Body of pancreas (tissue), 4 donors: ENCODE measurements at regions not wholly inside any gene's neighbourhood (a gene's known extent, or its start where the extent isn't known, plus 50 kb on each side); places are given as distances from the start of the nearest gene placed in this dataset.

Experiments used
- ATAC-seq: fragments of 150-250 bp; one replicate; pipeline ENCODE4 v1.9.1; 2016
- DNase-seq, 4 donors: peaks; one replicate each; pipeline ENCODE4 v3.0.0-alpha.2; 2019
- H3K27ac ChIP-seq, 4 donors: fragments of 200-600 bp; sonication (generic); 1 replicate in 3 of 4; 2 replicates in 1 of 4; pipeline versions ENCODE4 v1.5.1 to v1.6.1; 2016 to 2019; ENCODE audit warnings: mild to moderate bottlenecking in 1 of 4, mixed read lengths in 1 of 4, moderate library complexity in 1 of 4
- H3K27me3 ChIP-seq, 2 donors: fragments of 200-600 bp; sonication (generic); one replicate each; pipeline ENCODE4 v1.6.0; 2016; ENCODE audit warnings: mild to moderate bottlenecking in 1 of 2
- H3K36me3 ChIP-seq, 2 donors: fragments of 200-600 bp; sonication (generic); replicated peaks in 1 of 2; 2 replicates each; pipeline ENCODE4 v1.5.1; 2016; ENCODE audit warnings: low read depth in 2 of 2; ENCODE audit not compliant: insufficient read depth in 1 of 2
- H3K4me1 ChIP-seq: fragments of 200-600 bp; sonication (generic); one replicate; pipeline ENCODE4 v1.6.0; 2016
- H3K4me3 ChIP-seq, 2 donors: fragments of 200-600 bp; sonication (generic); 1 replicate in 1 of 2; 2 replicates in 1 of 2; pipeline ENCODE4 v1.5.1; 2016 to 2019
- H3K9me3 ChIP-seq, 3 donors: fragments of 200-600 bp; sonication (generic); 1 replicate in 2 of 3; 2 replicates in 1 of 3; pipeline ENCODE4 v1.5.1; 2016
- CTCF ChIP-seq, 7 experiments: fragments of 450-650 bp in 4 of 7; fragments of 200-600 bp in 3 of 7; sonication (generic) in 3 of 7; IDR thresholded peaks; one replicate each; pipeline ENCODE4 v1.5.1; 2016 to 2019; ENCODE audit warnings: antibody characterized with exemption in 7 of 7
- POLR2A ChIP-seq, 3 donors: fragments of 450-650 bp; IDR thresholded peaks; one replicate each; pipeline ENCODE4 v1.6.1; 2016; ENCODE audit warnings: antibody characterized with exemption in 3 of 3, mild to moderate bottlenecking in 2 of 3
- WGBS, 2 donors: methylation state at CpG; one replicate each; pipeline ENCODE4 v1.1.5; 2017; 5-methylcytosine and 5-hydroxymethylcytosine counted together
- intact Hi-C: fragments of 100-400 bp; cut with DNase I; formaldehyde crosslinking; loops from one replicate; pipeline ENCODE4 v1.15.1; 2023

DNA sequence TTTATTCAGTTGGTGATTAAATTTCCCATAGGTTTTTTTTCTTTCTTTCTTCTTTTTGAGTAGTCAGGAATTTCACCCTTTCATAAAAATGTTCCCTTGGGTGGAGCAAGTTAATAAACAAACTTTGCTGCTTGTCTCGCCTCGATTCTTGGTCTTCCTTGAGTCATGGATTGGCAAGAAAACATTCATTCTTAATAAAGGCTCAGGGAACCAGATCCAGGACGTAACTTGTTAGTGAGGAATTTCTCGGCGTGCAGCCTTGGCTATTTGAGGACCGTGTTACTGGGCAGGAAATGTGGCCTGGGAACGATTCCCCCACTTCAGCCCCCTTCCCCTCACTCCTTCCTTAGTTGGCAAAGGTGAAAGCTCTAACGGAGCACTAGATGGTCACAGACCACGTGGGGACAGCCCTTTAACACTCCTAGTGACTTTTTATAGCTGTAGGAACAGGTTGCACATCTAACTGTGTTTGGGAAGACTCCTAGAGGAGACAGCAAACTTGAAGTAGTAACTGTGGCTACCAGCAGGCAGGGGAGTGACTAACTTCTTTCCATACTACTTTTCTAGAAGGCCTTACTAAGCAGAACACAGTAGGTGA, 106.8 kb downstream of the UCHL1 start:
- peak in 1 of 4 donors; percentile 18 for DNase-seq
- TF ChIP-seq CTCF (IDR thresholded peaks at IDR 0.05) (no peak), POLR2A (IDR thresholded peaks at IDR 0.05) (no peak)
- Histone ChIP-seq H3K27ac (no peak overlapping the region), H3K36me3 (no peaks in the 10 kb centered on the region), H3K4me3 (no peak overlapping the region), H3K4me1 (peaks cover 25% of the 10 kb centered on the region), H3K27me3 (no peaks in the 10 kb centered on the region), H3K9me3 (no peaks in the 10 kb centered on the region)
- intact Hi-C loops: no loop called here
- 52 to 60% methylated on average over 9 of the region's 9 CpGs for WGBS, 2 donors
- no peak for ATAC-seq

DNA sequence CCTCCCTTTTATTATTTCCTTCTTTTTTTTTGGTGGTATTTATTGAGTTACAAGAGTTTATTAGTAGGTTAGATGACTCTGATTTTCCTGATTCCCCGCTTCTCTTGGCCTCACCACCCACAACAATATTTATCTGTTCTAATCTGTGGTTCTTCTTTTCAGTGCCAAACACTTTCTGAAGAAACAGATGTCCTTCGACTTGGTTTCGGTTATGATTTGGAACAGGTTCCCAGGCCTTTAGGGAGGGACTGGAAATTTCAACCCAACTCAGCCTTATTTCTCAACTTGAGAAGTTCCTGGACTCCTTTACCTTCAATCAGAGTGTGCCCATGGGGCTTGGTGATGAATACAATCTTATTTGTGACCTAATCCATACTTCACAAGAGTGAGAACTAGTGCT, 108.1 kb downstream of the UCHL1 start:
- peaks cover 17% of the 10 kb centered on the region for H3K4me1 ChIP-seq
- H3K4me3 ChIP-seq: no peak overlapping the region
- DNase-seq (no peak), ATAC-seq (no peak)
- no peaks in the 10 kb centered on the region for H3K27me3 ChIP-seq
- TF ChIP-seq CTCF (IDR thresholded peaks at IDR 0.05) (no peak), POLR2A (IDR thresholded peaks at IDR 0.05) (no peak)
- H3K27ac ChIP-seq: no peak overlapping the region
- intact Hi-C loops: no loop called here
- 52 to 54% methylated on average over 3 of the region's 3 CpGs for WGBS, 2 donors
- H3K9me3 ChIP-seq: no peaks in the 10 kb centered on the region
- H3K36me3 ChIP-seq: no peaks in the 10 kb centered on the region

GRCh38 chr4:41365681-41366080, 109.0 kb downstream of the UCHL1 start:
- DNase-seq: no peak

GRCh38 chr4:41366911-41367517, 110.3 kb downstream of the UCHL1 start:
- H3K27me3 ChIP-seq: no peaks in the 10 kb centered on the region
- H3K4me3 ChIP-seq: no peak overlapping the region
- no peaks in the 10 kb centered on the region for H3K36me3 ChIP-seq
- no peak overlapping the region for H3K27ac ChIP-seq
- H3K4me1 ChIP-seq: peaks cover 22% of the 10 kb centered on the region
- no peaks in the 10 kb centered on the region for H3K9me3 ChIP-seq
- DNase-seq: no peak
- WGBS, 2 donors: 67 to 82% methylated on average over 4 of the region's 4 CpGs
- no peak for ATAC-seq
- TF ChIP-seq CTCF (IDR thresholded peaks at IDR 0.05): no peak
- TF ChIP-seq POLR2A (IDR thresholded peaks at IDR 0.05): no peak
- intact Hi-C loops: no loop called here

More at GRCh38 chr4:41365681-41366080, 109.0 kb downstream of the UCHL1 start:
- Histone ChIP-seq H3K36me3 (no peaks in the 10 kb centered on the region), H3K27me3 (no peaks in the 10 kb centered on the region), H3K27ac (no peak overlapping the region), H3K4me1 (peaks cover 23% of the 10 kb centered on the region), H3K4me3 (no peak overlapping the region), H3K9me3 (no peaks in the 10 kb centered on the region)
- WGBS, 2 donors: 77 to 81% methylated on average over 4 of the region's 4 CpGs
- no peak for ATAC-seq
- TF ChIP-seq CTCF (IDR thresholded peaks at IDR 0.05) (no peak), POLR2A (IDR thresholded peaks at IDR 0.05) (no peak)
- intact Hi-C loops: no loop called here

DNA sequence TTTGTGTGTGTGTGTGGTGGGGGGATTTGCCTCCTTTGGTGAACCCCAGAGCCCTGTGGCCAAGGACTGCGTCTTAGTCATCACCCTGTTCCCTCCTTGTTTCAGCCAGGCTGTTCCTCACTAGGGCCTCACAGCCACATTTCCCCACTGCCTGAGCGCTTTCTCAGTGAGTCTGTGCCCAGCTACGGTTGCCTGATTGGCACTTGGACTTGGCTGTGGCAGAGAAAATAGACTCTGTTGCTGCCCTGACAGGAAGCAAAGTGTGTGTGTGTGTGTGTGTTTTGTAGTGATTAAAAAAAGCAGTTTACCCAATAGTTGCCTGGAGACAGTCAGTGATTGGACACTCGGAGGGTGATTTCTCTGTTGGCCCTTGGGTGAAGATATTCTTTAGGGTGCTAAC, 113.0 kb downstream of the UCHL1 start:
- Histone ChIP-seq H3K27me3 (no peaks in the 10 kb centered on the region), H3K27ac (no peak overlapping the region), H3K9me3 (no peaks in the 10 kb centered on the region), H3K36me3 (no peaks in the 10 kb centered on the region), H3K4me1 (peaks cover 16% of the 10 kb centered on the region), H3K4me3 (no peak overlapping the region)
- ATAC-seq (peak; percentile 74), DNase-seq (peak; percentile 37 to 63 (median 46))
- intact Hi-C loops: no loop called here
- TF ChIP-seq CTCF (IDR thresholded peaks at IDR 0.05): no peak
- TF ChIP-seq POLR2A (IDR thresholded peaks at IDR 0.05): no peak
- 20 to 24% methylated on average over 4 of the region's 4 CpGs for WGBS, 2 donors
